ENCODE measurements at regions not wholly inside any gene's neighbourhood (a gene's known extent, or its start where the extent isn't known, plus 50 kb on each side); places are given as distances from the start of the nearest gene placed in this dataset.

DNA sequence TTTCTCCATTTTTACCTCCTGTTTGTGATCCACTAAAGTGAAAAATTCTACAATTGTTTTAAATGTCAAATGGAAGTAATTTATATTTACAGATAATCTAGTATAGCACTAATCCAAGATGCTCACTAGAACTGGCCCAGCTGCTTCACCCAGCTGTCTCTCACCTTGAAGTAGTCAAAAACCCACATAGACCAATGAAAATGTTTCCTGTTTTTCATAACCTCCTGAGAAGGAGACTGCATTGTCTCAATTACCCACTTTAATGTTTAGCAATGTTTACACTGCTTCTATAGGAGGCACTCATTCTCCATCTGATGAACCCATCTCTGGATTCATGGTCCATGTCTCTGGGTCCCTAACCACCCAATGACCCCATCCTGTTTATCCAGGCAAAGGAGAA, 56.1 kb upstream of the ADO start:
- Histone ChIP-seq H3K27me3 (ENCODE audit: control insufficient read depth in 2 of 2, insufficient read depth in 2 of 2, low read length in 2 of 2) (peaks cover 0 to 10% of the 10 kb centered on the region in 2 experiments), H3K79me2 (ENCODE audit: control insufficient read depth, insufficient read depth, low read length) (no peaks in the 10 kb centered on the region), H3K4me1 (ENCODE audit: control insufficient read depth, extremely low read depth, insufficient read depth, low read length) (no peaks in the 10 kb centered on the region), H3K9me1 (replicated peaks; ENCODE audit: control insufficient read depth, extremely low read depth, insufficient read depth, low read length) (no peaks in the 10 kb centered on the region), H3K9ac (replicated peaks; ENCODE audit: extremely low read depth, insufficient read depth, low read length) (no peak overlapping the region), H3K36me3 (ENCODE audit: control insufficient read depth in 2 of 2, extremely low read depth in 1 of 2, insufficient read depth in 2 of 2, low read length in 2 of 2) (no peaks in the 10 kb centered on the region), H3K27ac (ENCODE audit: insufficient read depth, low read depth, low read length) (no peak overlapping the region), H2AFZ (ENCODE audit: low read depth, low read length) (no peak overlapping the region), H3K4me3 (replicated peaks in 1 of 3; ENCODE audit: insufficient read depth in 1 of 3, low read depth in 1 of 3, low read length in 3 of 3) (no peak overlapping the region), H3K9me3 (replicated peaks; ENCODE audit: control insufficient read depth, insufficient read depth, low read length) (no peaks in the 10 kb centered on the region), H3K4me2 (ENCODE audit: insufficient read depth, low read length) (no peak overlapping the region), H4K20me1 (replicated peaks; ENCODE audit: control insufficient read depth, extremely low read depth, insufficient read depth, low read length) (no peaks in the 10 kb centered on the region)
- DNase-seq (ENCODE audit: low read depth, low spot score) (no peak), FAIRE-seq (no peak)
- dilution Hi-C loops (cut with MboI; ENCODE audit: extremely low pct_ligation_motif_present, low sequenced_read_pairs) = no loop called here
- intact Hi-C loops (cut with micrococcal nuclease) = no loop called here
- POLR2A ChIA-PET = no interaction called here
- CTCF ChIA-PET = no interaction called here
- BruUV-seq (replicated peaks) = no TSS peak
- TF ChIP-seq, protein P1, sequence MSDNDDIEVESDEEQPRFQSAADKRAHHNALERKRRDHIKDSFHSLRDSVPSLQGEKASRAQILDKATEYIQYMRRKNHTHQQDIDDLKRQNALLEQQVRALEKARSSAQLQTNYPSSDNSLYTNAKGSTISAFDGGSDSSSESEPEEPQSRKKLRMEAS (IDR thresholded peaks at IDR 0.05; ENCODE audit: insufficient read depth, insufficient read length) = no peak
- no peak for TF ChIP-seq FOS (IDR thresholded peaks at IDR 0.05; ENCODE audit: borderline replicate concordance, insufficient read depth, low read length)
- TF ChIP-seq GATA2 (IDR thresholded peaks at IDR 0.05; ENCODE audit: insufficient read depth, insufficient read length, low read depth, low read length) = no peak
- no peak for TF ChIP-seq JUN (IDR thresholded peaks at IDR 0.05; ENCODE audit: borderline replicate concordance, insufficient read depth, insufficient read length, low read depth)
- TF ChIP-seq, protein P2, sequence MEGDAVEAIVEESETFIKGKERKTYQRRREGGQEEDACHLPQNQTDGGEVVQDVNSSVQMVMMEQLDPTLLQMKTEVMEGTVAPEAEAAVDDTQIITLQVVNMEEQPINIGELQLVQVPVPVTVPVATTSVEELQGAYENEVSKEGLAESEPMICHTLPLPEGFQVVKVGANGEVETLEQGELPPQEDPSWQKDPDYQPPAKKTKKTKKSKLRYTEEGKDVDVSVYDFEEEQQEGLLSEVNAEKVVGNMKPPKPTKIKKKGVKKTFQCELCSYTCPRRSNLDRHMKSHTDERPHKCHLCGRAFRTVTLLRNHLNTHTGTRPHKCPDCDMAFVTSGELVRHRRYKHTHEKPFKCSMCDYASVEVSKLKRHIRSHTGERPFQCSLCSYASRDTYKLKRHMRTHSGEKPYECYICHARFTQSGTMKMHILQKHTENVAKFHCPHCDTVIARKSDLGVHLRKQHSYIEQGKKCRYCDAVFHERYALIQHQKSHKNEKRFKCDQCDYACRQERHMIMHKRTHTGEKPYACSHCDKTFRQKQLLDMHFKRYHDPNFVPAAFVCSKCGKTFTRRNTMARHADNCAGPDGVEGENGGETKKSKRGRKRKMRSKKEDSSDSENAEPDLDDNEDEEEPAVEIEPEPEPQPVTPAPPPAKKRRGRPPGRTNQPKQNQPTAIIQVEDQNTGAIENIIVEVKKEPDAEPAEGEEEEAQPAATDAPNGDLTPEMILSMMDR (IDR thresholded peaks at IDR 0.05; ENCODE audit: extremely low read depth in 1 of 2, insufficient read depth in 1 of 2, low read depth in 1 of 2, low read length in 2 of 2) = no peak
- no peak for TF ChIP-seq EZH2 (IDR thresholded peaks at IDR 0.05; ENCODE audit: borderline replicate concordance, low read depth, low read length, severe bottlenecking)
- TF ChIP-seq POLR2AphosphoS5 (IDR thresholded peaks at IDR 0.05; ENCODE audit: insufficient read depth, low read depth, low read length) = no peak
- TF ChIP-seq POLR2A (IDR thresholded peaks at IDR 0.05; ENCODE audit: low read depth, low read length) = no peak
- no peak for TF ChIP-seq MYC (IDR thresholded peaks at IDR 0.05; ENCODE audit: low read depth, low read length)
